Osteocyte (in vitro differentiated cells): ENCODE measurements at regions not wholly inside any gene's neighbourhood (a gene's known extent, or its start where the extent isn't known, plus 50 kb on each side); places are given as distances from the start of the nearest gene placed in this dataset.

Experiments
- DNase-seq: peaks from one replicate; pipeline ENCODE4 v3.0.0; 2021; ENCODE audit warnings: mixed read lengths; ENCODE audit not compliant: unreplicated experiment; ENCODE audit errors: extremely low spot score
- H3K27ac Mint-ChIP-seq: one replicate; pipeline ENCODE4 v1.8.0; 2021; ENCODE audit warnings: mild to moderate bottlenecking, mixed read lengths; ENCODE audit not compliant: unreplicated experiment
- H3K27me3 Mint-ChIP-seq: one replicate; pipeline ENCODE4 v1.8.0; 2021; ENCODE audit warnings: mixed read lengths; ENCODE audit not compliant: unreplicated experiment
- H3K36me3 Mint-ChIP-seq: one replicate; pipeline ENCODE4 v1.8.0; 2021; ENCODE audit warnings: mixed read lengths; ENCODE audit not compliant: unreplicated experiment
- H3K4me1 Mint-ChIP-seq: one replicate; pipeline ENCODE4 v1.8.0; 2021; ENCODE audit warnings: mixed read lengths; ENCODE audit not compliant: unreplicated experiment
- H3K4me3 Mint-ChIP-seq: one replicate; pipeline ENCODE4 v1.8.0; 2021; ENCODE audit warnings: mild to moderate bottlenecking, moderate library complexity, mixed read lengths; ENCODE audit not compliant: unreplicated experiment
- H3K9me3 Mint-ChIP-seq: one replicate; pipeline ENCODE4 v1.8.0; 2021; ENCODE audit warnings: mixed read lengths; ENCODE audit not compliant: unreplicated experiment
- TF ChIP-seq, protein P1 (sequence below): fragments of 200-600 bp; sonication (generic); IDR thresholded peaks from 2 replicates; pipeline ENCODE4 v1.5.0; 2021; ENCODE audit warnings: antibody characterized with exemption, mild to moderate bottlenecking, moderate library complexity

DNA sequence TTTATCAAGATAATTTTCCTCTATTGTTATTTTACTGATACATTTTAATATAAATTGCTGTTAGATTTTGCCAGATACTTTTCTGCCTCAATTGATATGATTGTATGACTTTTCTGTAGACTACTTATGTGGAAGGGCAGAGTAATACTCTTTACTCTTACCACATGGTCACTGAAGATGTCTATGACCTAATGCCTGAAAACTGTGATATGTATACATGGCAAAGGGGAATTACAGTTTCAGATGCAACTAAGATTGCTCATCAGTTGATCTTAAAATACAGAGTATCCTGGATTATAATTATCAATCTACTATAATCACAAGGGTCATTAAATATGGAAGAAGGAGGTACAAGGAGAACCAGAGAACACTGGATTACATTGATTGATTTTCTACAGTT is 1528.0 kb downstream of the BRINP3 start:
- Mint-ChIP-seq H3K27me3 (no peaks in the 10 kb centered on the region), H3K36me3 (no peaks in the 10 kb centered on the region), H3K9me3 (no peaks in the 10 kb centered on the region), H3K4me1 (no peaks in the 10 kb centered on the region), H3K4me3 (no peak overlapping the region), H3K27ac (no peak overlapping the region)
- TF ChIP-seq, protein P1, sequence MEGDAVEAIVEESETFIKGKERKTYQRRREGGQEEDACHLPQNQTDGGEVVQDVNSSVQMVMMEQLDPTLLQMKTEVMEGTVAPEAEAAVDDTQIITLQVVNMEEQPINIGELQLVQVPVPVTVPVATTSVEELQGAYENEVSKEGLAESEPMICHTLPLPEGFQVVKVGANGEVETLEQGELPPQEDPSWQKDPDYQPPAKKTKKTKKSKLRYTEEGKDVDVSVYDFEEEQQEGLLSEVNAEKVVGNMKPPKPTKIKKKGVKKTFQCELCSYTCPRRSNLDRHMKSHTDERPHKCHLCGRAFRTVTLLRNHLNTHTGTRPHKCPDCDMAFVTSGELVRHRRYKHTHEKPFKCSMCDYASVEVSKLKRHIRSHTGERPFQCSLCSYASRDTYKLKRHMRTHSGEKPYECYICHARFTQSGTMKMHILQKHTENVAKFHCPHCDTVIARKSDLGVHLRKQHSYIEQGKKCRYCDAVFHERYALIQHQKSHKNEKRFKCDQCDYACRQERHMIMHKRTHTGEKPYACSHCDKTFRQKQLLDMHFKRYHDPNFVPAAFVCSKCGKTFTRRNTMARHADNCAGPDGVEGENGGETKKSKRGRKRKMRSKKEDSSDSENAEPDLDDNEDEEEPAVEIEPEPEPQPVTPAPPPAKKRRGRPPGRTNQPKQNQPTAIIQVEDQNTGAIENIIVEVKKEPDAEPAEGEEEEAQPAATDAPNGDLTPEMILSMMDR = no peak
- DNase-seq = no peak

DNA sequence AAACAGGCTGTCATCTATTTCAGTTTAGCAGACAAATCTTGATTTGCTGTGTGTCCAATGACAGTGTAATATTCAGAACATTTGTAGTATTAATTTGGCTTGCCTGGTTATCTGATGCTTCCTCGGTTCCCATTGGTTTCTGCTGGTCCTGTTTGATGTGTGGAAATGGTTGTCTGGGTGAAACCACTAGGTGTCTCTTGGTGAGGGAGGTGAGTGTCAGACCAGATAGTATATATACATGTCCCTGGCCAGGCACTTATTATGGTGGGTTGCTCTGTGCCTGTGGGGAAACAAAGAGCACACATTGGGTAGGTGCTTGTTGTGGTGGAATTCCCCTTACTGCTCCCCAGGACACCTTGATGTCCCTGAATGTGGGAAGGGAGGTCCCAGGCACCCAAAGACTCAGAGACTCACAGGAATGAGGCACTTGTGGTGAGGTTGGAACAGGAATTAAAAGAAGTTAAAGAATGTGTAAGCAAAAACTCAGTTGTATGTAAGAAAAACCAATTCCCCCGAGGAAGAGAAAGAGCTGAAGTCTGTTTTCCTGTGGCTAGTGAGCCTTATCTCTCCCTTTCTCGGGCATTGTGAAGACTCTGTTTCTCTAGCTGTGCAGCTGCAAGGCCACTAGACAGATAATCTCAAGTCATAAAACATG is 1519.1 kb downstream of the BRINP3 start:
- Mint-ChIP-seq H3K4me1 (peaks cover 2% of the 10 kb centered on the region), H3K4me3 (no peak overlapping the region), H3K27me3 (no peaks in the 10 kb centered on the region), H3K27ac (no peak overlapping the region), H3K36me3 (no peaks in the 10 kb centered on the region), H3K9me3 (peaks cover 8% of the 10 kb centered on the region)
- TF ChIP-seq, protein P1 = no peak
- DNase-seq = no peak

DNA sequence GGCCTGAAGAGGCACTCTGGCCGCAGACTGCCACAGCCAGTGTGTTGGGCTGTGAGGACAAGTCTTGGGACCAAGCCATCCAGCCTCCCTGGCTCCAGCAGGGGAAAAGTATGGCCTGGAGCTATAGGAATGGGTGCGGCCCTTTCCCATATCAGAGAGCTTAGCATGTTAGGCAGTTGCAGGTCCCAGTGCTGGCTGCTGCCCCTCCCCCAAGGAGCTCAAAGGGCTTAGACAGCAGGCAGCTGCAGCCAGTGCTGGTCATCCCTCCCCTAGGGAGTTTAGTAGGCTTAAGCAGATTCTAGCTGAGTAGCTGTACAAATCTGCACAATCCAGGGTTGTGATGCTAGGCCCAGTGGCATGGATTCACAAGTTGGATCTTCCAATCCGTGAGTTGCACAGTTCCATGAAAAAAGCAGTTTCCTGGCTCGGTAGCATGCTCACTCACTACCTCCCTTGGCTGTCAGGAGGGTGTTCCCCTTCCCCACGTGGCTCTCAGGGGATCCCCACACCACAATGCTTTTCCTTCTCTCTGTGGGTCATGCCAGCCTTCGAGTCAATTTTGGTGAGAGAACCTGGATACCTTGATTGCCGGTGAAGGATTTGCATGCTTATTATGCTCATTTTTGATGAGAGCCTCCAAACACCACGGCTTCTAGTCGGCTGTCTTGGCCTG is 1490.8 kb downstream of the BRINP3 start:
- Mint-ChIP-seq H3K27me3 (no peaks in the 10 kb centered on the region), H3K27ac (no peak overlapping the region), H3K36me3 (no peaks in the 10 kb centered on the region), H3K4me1 (no peaks in the 10 kb centered on the region), H3K4me3 (no peak overlapping the region), H3K9me3 (peaks cover 4% of the 10 kb centered on the region)
- TF ChIP-seq, protein P1 = no peak
- no peak for DNase-seq

DNA sequence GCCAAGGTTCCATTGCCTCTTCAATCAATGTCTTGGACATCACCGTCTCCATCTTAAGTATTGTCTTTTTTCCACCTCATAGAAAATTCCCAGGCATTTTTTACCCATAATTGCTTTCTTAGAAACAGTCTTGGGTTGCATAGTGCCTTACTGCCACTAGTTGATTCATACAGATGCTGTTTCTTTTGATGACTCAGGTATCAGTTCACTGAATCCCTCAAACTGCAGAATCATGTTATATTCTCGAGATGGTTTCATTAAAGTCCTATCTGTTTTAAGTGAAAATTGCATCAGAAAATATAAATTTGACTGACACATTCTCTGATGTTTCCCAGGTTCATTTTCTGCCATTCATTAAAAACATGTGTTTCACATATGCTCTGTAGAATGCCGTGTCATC is 1489.1 kb downstream of the BRINP3 start:
- no peak overlapping the region for H3K4me3 Mint-ChIP-seq
- DNase-seq = no peak
- no peak overlapping the region for H3K27ac Mint-ChIP-seq
- no peaks in the 10 kb centered on the region for H3K4me1 Mint-ChIP-seq
- peaks cover 4% of the 10 kb centered on the region for H3K9me3 Mint-ChIP-seq
- TF ChIP-seq, protein P1 = no peak
- H3K36me3 Mint-ChIP-seq = no peaks in the 10 kb centered on the region
- no peaks in the 10 kb centered on the region for H3K27me3 Mint-ChIP-seq

DNA sequence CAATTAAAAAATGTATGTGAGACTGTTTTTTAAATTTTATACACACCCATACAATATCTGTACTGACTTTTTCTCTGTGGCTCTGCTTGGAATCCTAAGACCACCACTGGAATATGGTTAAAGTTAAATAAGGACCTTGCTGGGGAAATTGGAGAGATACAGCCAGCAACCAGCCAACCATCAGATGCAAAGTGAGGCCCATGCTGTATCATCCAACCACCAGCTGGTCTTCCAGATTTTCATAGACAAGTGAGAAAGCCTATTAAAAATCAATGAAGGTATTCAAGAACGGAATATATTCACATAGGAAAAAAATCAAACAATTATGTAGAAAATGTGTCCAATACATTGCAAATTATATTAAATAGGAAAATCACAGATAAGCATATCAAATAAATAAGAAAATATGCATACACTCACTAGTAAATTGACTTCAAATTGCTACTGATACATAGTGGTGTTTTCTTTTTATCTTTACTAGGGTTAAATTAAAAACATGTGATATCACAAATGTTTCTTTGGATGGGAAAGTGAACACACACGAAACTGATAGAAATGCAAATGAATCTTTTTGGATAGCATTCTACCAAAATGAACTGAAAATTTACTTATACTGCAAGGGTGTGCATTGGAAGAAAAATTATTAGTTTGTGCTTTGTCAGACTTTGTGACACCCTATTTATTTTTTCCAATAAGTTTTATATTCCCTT is 1486.3 kb downstream of the BRINP3 start:
- no peak overlapping the region for H3K27ac Mint-ChIP-seq
- H3K36me3 Mint-ChIP-seq = no peaks in the 10 kb centered on the region
- no peak overlapping the region for H3K4me3 Mint-ChIP-seq
- H3K4me1 Mint-ChIP-seq = no peaks in the 10 kb centered on the region
- H3K9me3 Mint-ChIP-seq = no peaks in the 10 kb centered on the region
- no peaks in the 10 kb centered on the region for H3K27me3 Mint-ChIP-seq
- no peak for DNase-seq
- TF ChIP-seq, protein P1 = no peak
